B cell (primary cell): ENCODE measurements at regions not wholly inside any gene's neighbourhood (a gene's known extent, or its start where the extent isn't known, plus 50 kb on each side); places are given as distances from the start of the nearest gene placed in this dataset.

ENCODE experiments used
- ATAC-seq: fragments of 200-7000 bp; cut with Tn5 transposase; one replicate; pipeline ENCODE4 v1.10.0; 2021; ENCODE audit warnings: low read depth, mild to moderate bottlenecking, moderate number of reproducible peaks, moderate library complexity
- CTCF ChIA-PET: fragments of 350-600 bp; sonication (Branson Sonifier 250); formaldehyde crosslinking; loops from one replicate; lab custom pipeline; 2021; ENCODE audit warnings: antibody characterized with exemption, inconsistent platforms; lab: Charles Lee
- POLR2A ChIA-PET: fragments of 350-600 bp; sonication (Branson Sonifier 250); formaldehyde crosslinking; loops from one replicate; lab custom pipeline; 2021; ENCODE audit warnings: antibody characterized with exemption; lab: Charles Lee
- DNase-seq: peaks from one replicate; pipeline ENCODE4 v3.0.0; 2013
- H2AFZ ChIP-seq: 2 replicates; pipeline ENCODE4 v1.6.1; 2012; ENCODE audit warnings: mild to moderate bottlenecking, low read depth, low read length; ENCODE audit not compliant: insufficient read depth, poor library complexity, severe bottlenecking
- H3K27ac ChIP-seq, 2 donors: 1 replicate in 1 of 2; 2 replicates in 1 of 2; pipeline ENCODE4 v1.5.1; 2012 to 2013; ENCODE audit warnings: low read length in 2 of 2, mild to moderate bottlenecking in 2 of 2, moderate library complexity in 1 of 2
- H3K27me3 ChIP-seq, 4 experiments: fragments of 200-600 bp in 1 of 4; sonication (generic) in 1 of 4; replicated peaks in 1 of 4; 1 replicate in 2 of 4; 2 replicates in 2 of 4; pipeline versions ENCODE4 v1.6.1 to v1.7.0; 2013 to 2016; ENCODE audit warnings: low read length in 3 of 4, mild to moderate bottlenecking in 2 of 4, mixed read lengths in 1 of 4, moderate library complexity in 1 of 4; ENCODE audit not compliant: insufficient read depth in 4 of 4, control insufficient read depth in 3 of 4; ENCODE audit errors: control extremely low read depth in 1 of 4
- H3K36me3 ChIP-seq, 2 experiments: replicated peaks in 1 of 2; 1 replicate in 1 of 2; 2 replicates in 1 of 2; pipeline versions ENCODE4 v1.6.1 to v1.7.1; 2013; ENCODE audit warnings: low read length in 1 of 2; ENCODE audit not compliant: insufficient read depth in 2 of 2, control insufficient read depth in 1 of 2; ENCODE audit errors: control extremely low read depth in 1 of 2, extremely low read depth in 1 of 2
- H3K4me1 ChIP-seq, 2 donors: fragments of 200-600 bp in 1 of 2; sonication (generic) in 1 of 2; 1 replicate in 1 of 2; 2 replicates in 1 of 2; pipeline versions ENCODE4 v1.5.1 to v1.6.1; 2013 to 2017; ENCODE audit warnings: low read length in 2 of 2; ENCODE audit not compliant: control insufficient read depth in 2 of 2, insufficient read depth in 2 of 2
- H3K4me2 ChIP-seq: replicated peaks from 2 replicates; pipeline ENCODE3; 2012; ENCODE audit warnings: mild to moderate bottlenecking, low read depth, low read length; ENCODE audit not compliant: poor library complexity, severe bottlenecking
- H3K4me3 ChIP-seq, 5 experiments: fragments of 200-600 bp in 1 of 5; sonication (generic) in 1 of 5; 1 replicate in 3 of 5; 2 replicates in 2 of 5; pipeline versions ENCODE4 v1.5.1 to v1.7.0; 2011 to 2016; ENCODE audit warnings: low read length in 4 of 5, mild to moderate bottlenecking in 4 of 5, low read depth in 2 of 5, control low read depth in 1 of 5, moderate library complexity in 1 of 5; ENCODE audit not compliant: insufficient read depth in 1 of 5; ENCODE audit errors: control extremely low read depth in 1 of 5, extremely low read depth in 1 of 5
- H3K79me2 ChIP-seq: fragments of 200-600 bp; sonication (generic); one replicate; pipeline ENCODE4 v1.6.0; 2016; ENCODE audit warnings: low read length; ENCODE audit not compliant: control insufficient read depth, insufficient read depth
- H3K9ac ChIP-seq: fragments of 200-600 bp; sonication (generic); 2 replicates; pipeline ENCODE4 v1.6.1; 2017; ENCODE audit warnings: mild to moderate bottlenecking, low read length, moderate library complexity
- H3K9me3 ChIP-seq, 3 donors: one replicate each; pipeline versions ENCODE4 v1.6.1 to v1.7.1; 2013; ENCODE audit warnings: low read length in 2 of 3; ENCODE audit not compliant: control insufficient read depth in 2 of 3, insufficient read depth in 1 of 3; ENCODE audit errors: control extremely low read depth in 1 of 3
- H4K20me1 ChIP-seq: 2 replicates; pipeline ENCODE4 v1.6.0; 2012; ENCODE audit warnings: mild to moderate bottlenecking, low read length; ENCODE audit not compliant: insufficient read depth, control insufficient read depth, poor library complexity, severe bottlenecking
- H3K27ac Mint-ChIP-seq: one replicate; pipeline ENCODE4 v1.8.0; 2021; ENCODE audit warnings: mixed read lengths
- H3K27me3 Mint-ChIP-seq: one replicate; pipeline ENCODE4 v1.8.0; 2021; ENCODE audit warnings: mixed read lengths
- H3K4me1 Mint-ChIP-seq: one replicate; pipeline ENCODE4 v1.8.0; 2021; ENCODE audit warnings: mixed read lengths
- H3K4me3 Mint-ChIP-seq: one replicate; pipeline ENCODE4 v1.8.0; 2021; ENCODE audit warnings: mixed read lengths
- H3K9me3 Mint-ChIP-seq: one replicate; pipeline ENCODE4 v1.8.0; 2022; ENCODE audit warnings: mixed read lengths; ENCODE audit not compliant: insufficient read depth
- EZH2 ChIP-seq: IDR thresholded peaks from 2 replicates; pipeline ENCODE4 v1.6.1; 2012; ENCODE audit warnings: borderline replicate concordance, low read depth, mild to moderate bottlenecking, moderate library complexity, low read length; ENCODE audit not compliant: insufficient read depth, poor library complexity, severe bottlenecking
- WGBS: methylation state at CpG from one replicate; pipeline ENCODE4 v1.1.5; 2013; ENCODE audit warnings: missing lambda C conversion rate; ENCODE audit not compliant: insufficient coverage; 5-methylcytosine and 5-hydroxymethylcytosine counted together
- intact Hi-C: fragments of 100-400 bp; cut with micrococcal nuclease; formaldehyde crosslinking; loops from one replicate; pipeline ENCODE4 v1.10.0; 2022
- TF ChIP-seq, protein P1 (sequence below): fragments of 200-600 bp; IDR thresholded peaks from one replicate; pipeline ENCODE4 v1.8.0; 2022; ENCODE audit warnings: antibody characterized with exemption, mild to moderate bottlenecking

DNA sequence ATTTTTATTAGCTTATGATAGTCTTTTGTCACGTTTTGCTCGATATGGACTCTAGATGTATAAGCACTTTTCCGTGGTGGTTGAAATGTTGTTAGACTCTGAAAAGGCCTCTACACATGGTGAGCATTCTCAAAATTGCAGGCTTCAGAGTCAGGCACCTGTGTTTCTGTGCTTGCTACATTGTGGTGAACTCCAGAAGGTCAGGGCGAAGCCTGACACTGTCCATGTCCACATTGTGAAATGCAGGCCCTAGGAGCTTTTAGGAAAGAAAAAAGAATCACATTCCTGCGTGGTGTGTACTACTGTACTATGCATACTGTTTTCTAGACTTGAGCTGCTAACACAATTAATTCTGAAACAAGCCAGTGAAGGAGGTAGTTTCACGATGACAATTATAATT, 86.3 kb downstream of the HS3ST1 start:
- H2AFZ ChIP-seq: no peak overlapping the region
- no peaks in the 10 kb centered on the region for H4K20me1 ChIP-seq
- no peak overlapping the region for H3K27ac Mint-ChIP-seq
- intact Hi-C loops: no loop called here
- peaks cover 39 to 44% of the 10 kb centered on the region in 2 donors for H3K4me1 ChIP-seq
- WGBS: 100% methylated on average over 4 of the region's 6 CpGs
- no peaks in the 10 kb centered on the region for H3K9me3 ChIP-seq
- H3K4me3 Mint-ChIP-seq: no peak overlapping the region
- ATAC-seq (no peak), DNase-seq (no peak)
- no peaks in the 10 kb centered on the region for H3K27me3 ChIP-seq
- no peak overlapping the region for H3K4me2 ChIP-seq
- no peak overlapping the region for H3K9ac ChIP-seq
- H3K9me3 Mint-ChIP-seq: no peaks in the 10 kb centered on the region
- H3K27me3 Mint-ChIP-seq: no peaks in the 10 kb centered on the region
- H3K4me1 Mint-ChIP-seq: peaks cover 46% of the 10 kb centered on the region
- ChIA-PET CTCF (no interaction called here), POLR2A (interaction anchor here (0.5 kb wide), 1 partner anchor 614 kb away, joined by 5 read pairs; no protein-coding TSS in a partner anchor)
- no peaks in the 10 kb centered on the region for H3K36me3 ChIP-seq
- no peak overlapping the region for H3K27ac ChIP-seq
- no peaks in the 10 kb centered on the region for H3K79me2 ChIP-seq
- H3K4me3 ChIP-seq: no peak overlapping the region
- TF ChIP-seq EZH2: no peak
- TF ChIP-seq, protein P1, sequence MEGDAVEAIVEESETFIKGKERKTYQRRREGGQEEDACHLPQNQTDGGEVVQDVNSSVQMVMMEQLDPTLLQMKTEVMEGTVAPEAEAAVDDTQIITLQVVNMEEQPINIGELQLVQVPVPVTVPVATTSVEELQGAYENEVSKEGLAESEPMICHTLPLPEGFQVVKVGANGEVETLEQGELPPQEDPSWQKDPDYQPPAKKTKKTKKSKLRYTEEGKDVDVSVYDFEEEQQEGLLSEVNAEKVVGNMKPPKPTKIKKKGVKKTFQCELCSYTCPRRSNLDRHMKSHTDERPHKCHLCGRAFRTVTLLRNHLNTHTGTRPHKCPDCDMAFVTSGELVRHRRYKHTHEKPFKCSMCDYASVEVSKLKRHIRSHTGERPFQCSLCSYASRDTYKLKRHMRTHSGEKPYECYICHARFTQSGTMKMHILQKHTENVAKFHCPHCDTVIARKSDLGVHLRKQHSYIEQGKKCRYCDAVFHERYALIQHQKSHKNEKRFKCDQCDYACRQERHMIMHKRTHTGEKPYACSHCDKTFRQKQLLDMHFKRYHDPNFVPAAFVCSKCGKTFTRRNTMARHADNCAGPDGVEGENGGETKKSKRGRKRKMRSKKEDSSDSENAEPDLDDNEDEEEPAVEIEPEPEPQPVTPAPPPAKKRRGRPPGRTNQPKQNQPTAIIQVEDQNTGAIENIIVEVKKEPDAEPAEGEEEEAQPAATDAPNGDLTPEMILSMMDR: no peak

DNA sequence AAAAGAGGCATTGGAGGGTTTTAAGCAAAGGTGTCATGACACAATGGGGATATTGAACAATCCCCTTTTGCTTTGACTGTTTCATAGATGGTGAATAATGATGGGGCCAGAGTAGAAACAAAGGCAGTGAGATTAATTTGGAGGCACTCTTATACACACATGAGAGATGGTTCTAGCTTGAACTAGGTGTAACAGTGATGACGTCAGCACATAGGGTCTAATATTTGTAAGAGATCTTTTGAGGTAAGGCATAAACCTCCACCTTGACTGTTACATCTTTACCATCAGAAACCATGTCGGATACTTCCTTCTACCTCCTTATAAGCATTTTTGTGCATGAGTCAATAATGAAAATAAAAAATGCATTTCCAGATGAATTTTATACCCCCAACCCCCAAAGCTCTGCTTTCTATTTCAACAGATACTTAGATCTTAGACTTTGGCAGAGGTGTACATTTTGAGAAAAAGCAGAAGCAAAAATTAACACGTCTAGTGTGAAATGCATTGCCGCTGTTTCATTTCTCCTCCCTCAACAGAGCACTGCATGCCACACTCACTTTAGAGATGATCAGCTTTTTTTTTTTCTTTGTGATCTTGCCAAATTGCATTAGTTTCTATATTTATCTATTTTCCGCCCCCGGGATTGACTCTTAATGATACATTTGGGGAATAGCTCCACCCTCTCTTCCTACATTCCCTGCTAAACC, 87.2 kb downstream of the HS3ST1 start:
- Histone ChIP-seq H3K27me3 (no peaks in the 10 kb centered on the region), H3K9me3 (no peaks in the 10 kb centered on the region), H2AFZ (peak overlapping the region; percentile 54), H3K36me3 (no peaks in the 10 kb centered on the region), H3K27ac (no peak overlapping the region), H3K9ac (no peak overlapping the region), H3K4me2 (peak overlapping the region; percentile 15), H3K4me3 (no peak overlapping the region), H3K4me1 (peaks cover 41 to 49% of the 10 kb centered on the region in 2 donors), H3K79me2 (no peaks in the 10 kb centered on the region), H4K20me1 (no peaks in the 10 kb centered on the region)
- CTCF ChIA-PET: interaction anchor here (0.7 kb wide), 1 partner anchor 117 kb away, joined by 3 read pairs; no protein-coding TSS in a partner anchor
- DNase-seq: peak; percentile 34
- no peaks in the 10 kb centered on the region for H3K9me3 Mint-ChIP-seq
- POLR2A ChIA-PET: no interaction called here
- no CpG with 5 or more reads among the region's 6 CpGs for WGBS
- intact Hi-C loops: no loop called here
- H3K4me3 Mint-ChIP-seq: peak overlapping the region; percentile 1
- H3K27ac Mint-ChIP-seq: peak overlapping the region; percentile 32
- ATAC-seq: peak; percentile 59
- no peaks in the 10 kb centered on the region for H3K27me3 Mint-ChIP-seq
- TF ChIP-seq EZH2: no peak
- TF ChIP-seq, protein P1: no peak
- H3K4me1 Mint-ChIP-seq: peaks cover 52% of the 10 kb centered on the region
